IPS DF 19.7 (cell line): ENCODE measurements at regions not wholly inside any gene's neighbourhood (a gene's known extent, or its start where the extent isn't known, plus 50 kb on each side); places are given as distances from the start of the nearest gene placed in this dataset.

Experiments
- DNase-seq: peaks from one replicate; pipeline ENCODE4 v3.0.0-alpha.2; 2013; ENCODE audit warnings: low read depth, low spot score

DNA sequence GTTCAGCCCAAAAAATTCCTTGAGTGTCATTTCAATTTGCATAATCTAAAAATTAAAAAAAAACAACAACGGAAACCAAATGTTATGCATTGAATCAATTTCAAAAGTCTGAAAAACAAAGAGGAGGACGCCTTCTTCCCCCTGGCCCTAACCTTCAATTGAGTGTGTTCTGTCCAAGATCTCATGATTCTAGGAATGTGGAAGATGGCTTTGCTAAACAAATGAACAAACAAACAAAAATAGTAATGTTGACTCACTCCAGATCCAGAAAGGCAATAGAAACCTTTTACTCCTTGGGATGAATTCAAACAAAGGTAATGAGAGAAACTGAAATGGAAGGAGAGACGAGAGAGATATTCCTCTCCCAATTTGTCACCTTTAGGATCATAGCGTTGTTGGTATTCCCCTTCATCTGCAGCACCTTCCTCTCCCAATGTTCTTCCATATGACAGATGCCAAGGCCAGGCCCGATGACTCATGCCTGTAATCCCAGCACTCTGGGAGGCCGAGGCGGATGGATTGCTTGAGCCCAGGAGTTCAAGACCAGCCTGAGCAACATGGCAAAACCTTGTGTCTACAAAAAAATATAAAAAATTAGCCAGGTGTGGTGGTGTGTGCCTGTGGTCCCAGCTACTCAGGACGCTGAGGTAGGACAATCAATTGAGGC lies 109.2 kb upstream of the ADGRF1 start:
- DNase-seq = no peak

DNA sequence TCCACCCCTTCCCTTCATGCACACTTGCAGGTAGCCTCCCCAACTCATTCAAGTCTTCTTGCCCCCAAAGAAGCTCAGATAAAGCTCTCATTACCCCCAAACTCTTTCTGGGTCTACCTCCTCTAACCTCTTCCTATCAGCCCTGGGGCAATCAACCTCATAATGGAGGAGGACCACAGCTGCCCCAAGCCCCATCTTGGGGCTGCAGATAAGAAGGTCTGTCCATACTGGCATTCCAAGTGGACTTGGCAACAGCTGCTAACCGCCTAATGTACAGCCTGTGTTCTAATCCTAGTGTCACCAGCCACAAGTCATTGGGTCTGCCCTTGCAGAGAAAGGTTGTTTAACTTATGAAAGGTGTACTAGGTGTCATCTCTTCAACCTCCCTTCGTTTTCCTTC lies 107.4 kb upstream of the ADGRF1 start:
- no peak for DNase-seq

DNA sequence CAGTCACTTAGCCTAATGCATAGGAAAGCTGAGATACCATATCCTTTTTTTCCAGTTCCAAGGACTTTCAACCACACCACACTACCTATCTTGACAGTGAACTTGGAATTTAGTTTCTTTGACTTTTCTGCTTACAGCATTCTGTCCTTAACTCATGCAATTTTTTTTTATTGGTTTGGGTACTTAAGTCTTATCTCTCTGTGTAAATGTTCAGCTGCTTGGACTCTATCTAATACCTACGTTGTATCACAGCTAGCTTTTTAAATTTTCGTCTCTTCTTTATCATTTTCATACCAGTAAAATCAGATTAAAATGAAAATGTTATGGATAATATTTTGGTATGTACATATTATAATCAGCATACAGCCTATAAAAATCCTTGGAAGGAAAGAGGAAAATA lies 106.9 kb upstream of the ADGRF1 start:
- no peak for DNase-seq

DNA sequence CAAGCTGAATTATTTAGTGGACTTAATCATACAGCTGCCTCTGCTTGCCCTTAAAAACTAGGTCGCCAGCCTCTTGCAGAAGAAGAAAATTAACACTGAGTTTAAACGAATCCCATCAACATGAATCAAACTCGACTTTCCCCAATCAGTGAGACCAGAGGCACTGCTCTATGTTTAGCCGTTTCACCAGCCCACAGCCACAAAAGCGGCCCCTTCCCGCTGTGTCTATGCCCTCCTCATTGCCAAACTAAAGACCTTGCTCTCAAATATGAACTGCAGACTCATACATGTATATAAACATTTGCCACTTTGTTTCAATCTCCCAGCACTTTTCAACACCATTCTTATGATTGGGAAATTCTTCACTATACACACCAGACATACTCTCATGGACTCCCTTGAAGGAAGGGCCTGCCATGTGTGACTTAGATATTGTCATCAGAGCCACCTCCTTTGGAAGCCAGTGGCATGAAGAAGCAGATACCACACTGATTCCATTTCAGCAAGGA lies 105.8 kb upstream of the ADGRF1 start:
- DNase-seq = no peak

DNA sequence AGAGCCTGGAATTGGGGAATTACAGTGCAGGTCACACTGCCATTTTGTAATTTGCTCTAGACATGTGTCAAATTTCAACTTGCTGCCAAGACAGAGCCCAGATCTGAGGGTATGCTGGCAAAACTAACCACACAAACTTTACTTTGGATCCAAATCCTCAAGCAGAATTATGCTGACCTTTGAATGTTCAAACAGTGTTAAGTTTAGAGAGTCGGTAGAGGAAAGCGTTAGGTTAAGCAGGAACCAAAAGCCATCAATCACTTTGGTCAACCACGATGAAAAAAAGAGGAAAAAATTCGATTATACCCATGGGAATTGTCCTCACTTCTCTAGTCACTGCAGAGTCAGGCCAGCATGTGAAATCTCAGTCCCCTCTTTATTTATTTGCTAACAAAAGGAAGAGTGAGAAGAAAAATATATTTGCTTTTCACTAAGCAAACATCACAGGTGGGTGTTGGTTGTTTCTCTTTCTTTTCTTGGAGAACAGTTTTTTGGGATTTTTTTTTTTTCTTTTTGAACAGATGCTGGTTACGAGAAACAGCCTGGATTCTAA lies 105.1 kb upstream of the ADGRF1 start:
- no peak for DNase-seq

DNA sequence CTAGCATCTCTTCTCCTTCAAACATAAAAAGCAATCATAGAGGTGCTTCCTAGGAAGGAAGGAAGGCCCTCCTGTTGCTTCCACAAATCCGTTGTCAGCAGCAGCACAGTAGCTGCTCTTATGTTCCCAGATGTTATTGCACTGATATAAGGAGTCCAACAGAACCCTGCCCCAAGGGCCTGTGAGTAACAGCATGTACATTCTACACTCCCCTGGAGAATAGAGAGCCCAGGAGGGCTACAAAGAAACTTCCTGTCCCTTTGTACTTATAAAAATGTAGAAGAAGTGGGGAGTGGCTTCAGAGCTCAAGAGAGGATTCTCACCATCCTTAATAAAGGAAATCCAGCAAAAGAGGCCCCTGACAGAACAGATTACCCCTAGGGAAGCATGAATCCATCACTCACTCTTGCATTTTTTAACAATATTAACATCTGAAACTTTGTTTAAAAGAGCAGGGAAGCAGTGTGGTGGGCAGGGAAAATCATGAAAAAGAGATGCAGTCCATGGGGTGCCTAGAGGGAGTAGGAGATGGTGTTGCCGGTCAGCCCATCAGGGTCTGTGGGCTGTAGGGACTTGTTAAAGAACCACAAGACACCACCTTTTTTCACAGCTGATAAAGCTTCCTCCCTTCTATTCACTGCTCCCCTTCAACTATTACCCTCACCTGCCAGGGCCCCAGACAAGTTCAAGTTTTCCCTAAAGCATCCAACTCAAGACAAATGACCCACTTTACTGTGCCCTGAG lies 104.5 kb upstream of the ADGRF1 start:
- no peak for DNase-seq

DNA sequence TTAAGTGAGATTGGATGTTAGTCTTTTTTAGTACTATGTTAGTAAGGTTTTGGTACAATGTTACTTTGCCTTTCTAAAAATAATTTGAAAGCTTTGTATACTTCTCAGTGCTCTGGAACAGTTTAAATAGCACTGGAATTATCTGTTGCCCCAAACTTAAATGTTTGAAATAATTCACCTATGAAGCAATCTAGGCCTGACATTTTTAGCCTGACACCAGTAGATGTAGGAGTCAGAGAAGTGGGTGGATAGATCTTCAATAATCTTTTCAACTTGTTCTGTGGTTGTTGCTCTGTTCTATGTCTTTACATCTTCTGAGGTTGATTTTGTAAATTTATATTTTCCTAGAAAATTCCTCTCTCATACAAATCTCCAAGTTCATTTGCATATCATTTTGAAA lies 103.1 kb upstream of the ADGRF1 start:
- DNase-seq = no peak

DNA sequence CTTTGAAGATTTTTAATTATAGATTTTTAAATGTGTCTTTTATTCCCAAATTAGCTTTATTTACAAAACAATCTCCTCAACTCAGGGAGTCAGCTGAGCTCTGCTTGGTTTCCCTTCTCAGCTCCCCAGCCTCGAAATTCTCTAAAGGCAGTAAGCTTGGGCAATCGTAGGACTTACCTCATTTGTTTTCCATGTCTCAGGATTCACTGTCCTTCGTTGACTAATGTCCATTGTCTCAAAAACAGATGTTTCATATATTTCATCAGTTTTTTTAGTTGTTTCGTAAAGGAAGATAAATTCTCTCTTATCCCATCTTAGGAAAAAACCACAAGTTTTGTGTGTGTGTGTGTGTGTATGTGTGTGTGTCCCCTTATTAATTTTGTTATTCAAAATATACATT lies 102.2 kb upstream of the ADGRF1 start:
- DNase-seq = no peak

DNA sequence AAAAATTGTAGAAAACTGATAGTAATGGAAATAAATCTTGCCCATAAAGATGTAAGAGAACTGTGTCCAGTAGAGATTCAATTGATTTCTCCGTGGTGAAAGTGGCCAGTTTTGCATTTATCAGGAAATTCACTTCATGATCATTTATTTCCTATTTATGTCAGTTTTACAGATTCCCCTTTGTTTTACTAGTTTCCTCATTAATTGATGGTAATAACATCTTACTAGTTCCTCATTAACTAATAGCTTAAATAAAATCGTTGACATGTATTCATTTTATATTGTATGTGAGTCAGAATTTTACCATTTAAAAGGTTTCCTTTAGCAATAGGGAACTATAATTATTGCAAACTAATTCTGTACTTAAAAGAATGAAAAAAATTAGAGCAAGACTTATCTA lies 99.8 kb upstream of the ADGRF1 start:
- DNase-seq = no peak

DNA sequence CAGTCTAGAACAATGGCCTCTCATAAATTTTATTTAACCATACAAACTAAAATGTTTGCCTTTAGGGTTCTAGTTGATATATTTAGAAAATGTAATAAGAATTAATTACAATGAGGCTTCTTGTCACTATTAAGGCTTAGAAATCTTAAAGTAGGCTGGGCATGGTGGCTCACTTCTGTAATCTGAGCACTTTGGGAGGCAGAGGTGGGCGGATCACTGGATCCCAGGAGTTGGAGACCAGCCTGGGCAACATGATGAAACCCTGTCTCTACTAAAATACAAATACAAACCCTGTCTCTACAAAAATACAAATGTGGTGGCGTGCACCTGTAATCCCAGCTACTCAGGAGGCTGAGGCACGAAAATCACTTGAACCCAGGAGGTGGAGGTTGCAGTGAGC lies 99.0 kb upstream of the ADGRF1 start:
- DNase-seq = no peak

DNA sequence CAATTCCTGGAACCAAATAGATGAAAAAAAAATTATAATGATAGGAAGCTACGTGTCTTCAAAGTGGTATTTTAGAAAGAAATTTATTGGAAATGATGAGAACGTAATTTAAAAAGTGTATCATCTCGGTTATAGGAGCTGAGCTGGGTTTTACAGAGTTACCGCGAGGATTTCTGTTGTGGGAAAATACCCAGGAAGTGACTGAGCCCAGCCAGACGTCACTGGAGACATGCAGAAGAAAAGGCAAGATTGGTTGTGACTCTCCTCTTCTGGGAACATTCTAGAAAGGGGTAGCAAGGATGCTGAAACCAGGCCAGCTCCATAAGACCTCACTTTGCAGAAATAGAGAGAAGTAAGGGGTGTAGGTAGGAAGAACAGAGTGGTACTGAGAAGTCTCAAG lies 95.9 kb upstream of the ADGRF1 start:
- DNase-seq = no peak

DNA sequence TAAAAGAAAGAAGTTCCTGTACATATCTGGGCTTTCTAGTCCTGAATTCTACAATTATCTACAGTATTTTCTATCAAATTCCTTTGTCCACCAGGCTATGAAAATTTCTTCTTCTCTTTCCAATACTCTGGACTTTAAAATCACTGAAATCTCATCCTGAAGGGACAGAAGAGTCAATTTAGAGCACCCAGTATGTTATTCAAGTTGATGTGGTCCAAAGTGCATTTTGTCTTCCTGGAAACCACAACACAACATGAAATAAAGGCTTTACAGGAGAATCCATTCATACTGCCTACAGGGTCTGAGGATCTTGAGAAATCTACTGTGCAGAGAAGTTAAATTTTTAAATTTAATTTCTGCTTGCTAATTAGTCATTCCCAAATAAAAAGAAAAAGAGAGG lies 94.9 kb upstream of the ADGRF1 start:
- no peak for DNase-seq

DNA sequence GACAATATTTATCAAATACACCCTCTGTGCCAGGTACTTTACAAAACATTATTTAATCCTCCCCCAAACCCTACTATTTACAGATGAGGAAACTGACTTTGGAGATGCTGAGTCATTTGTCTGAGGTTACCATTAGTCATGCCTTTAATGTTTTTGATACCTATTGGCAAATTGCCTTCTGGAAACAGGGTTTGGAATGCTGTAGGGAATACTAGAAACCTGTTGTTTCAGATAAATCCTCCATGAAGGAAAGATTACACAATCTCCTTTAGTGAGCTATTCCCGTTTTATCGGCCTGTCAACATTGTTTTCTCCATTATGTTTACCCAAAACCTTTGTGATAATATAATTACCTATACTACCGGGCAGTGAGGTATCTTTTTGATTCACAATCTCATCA lies 93.6 kb upstream of the ADGRF1 start:
- DNase-seq = no peak

DNA sequence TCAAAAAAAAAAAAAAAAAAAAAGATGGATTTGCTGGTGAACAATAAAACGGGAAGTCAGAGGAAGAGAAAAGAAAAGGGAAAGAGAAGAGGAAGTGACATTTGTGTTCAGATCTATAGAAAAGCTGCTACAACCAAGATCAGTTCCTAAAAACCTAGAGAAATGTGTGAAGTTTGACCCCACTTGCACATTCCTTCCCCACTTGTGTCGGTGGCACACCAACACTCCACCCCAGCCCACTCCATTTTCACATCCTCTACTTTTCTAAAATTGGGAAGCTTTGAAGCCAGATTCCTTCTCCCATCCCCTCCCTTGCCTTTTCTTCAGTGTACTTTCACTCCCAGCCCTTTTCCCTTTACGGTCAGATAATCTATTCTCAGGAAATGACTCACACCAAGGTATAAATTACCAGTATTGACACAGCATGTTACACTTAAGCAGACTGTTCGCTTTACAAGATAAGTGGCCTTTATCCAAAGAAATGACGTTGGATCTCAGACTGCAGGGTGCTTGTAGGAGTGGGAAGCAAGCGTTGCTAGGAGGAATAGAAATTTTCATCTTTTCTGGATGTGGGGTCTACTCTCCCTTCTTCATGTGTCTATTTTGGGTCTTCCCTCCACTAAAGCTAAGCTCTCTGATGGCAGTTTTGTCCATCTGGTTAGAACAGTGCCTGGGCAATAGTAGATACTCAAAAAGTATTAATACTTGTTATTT lies 92.5 kb upstream of the ADGRF1 start:
- DNase-seq = no peak

DNA sequence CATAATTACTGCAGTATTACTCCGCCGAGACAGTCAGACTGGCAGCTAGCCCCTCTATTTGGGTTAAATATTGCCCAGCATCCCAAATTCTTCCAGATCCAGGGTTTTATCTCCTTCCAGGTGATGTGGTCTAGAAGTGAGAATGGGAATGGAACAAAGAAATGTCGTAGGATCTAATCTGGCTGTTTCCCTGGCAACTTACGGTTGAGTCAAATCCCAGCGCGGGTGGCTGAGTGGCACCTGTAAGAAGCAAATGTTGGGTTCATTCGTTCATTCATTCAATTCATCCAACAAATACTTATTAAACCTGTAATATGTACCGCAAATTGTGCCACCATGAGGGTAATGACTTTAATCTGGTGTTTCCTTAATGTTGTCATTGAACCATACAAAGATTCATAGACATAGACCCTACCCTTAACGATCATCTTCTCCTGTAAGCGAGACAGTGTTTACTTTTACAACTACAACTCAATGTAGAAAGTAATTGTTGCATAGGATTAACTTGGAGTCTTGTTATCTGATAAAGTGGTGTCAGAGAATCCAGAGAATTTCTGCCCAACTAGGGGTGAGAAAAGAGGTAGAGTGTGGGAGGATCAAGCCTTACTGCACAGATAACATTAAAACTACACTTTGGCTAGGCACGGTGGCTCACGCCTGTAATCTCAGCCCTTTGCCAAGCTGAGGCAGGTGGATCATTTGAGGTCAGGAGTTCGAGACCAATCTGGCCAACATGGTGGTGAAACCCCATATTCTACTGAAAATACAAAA lies 91.3 kb upstream of the ADGRF1 start:
- DNase-seq = no peak

DNA sequence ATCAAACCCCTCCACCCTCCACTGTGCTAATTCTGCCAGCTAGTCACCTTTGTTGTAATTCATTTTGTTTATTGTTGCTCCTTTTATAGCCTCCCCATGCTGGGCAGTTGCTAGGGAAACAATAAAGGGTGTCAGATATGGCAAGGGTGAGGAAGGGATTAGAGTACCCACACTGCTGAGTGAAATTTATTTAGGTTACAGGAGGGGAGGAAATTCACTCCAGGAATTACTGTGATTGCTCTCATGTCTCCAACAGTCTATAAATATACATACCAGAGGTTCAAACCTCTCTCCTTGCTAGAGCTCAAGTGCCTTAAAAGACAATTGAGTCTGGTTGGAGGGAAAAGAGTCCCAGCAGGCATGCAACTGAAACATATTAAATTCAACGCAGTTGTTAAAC lies 90.6 kb upstream of the ADGRF1 start:
- no peak for DNase-seq

DNA sequence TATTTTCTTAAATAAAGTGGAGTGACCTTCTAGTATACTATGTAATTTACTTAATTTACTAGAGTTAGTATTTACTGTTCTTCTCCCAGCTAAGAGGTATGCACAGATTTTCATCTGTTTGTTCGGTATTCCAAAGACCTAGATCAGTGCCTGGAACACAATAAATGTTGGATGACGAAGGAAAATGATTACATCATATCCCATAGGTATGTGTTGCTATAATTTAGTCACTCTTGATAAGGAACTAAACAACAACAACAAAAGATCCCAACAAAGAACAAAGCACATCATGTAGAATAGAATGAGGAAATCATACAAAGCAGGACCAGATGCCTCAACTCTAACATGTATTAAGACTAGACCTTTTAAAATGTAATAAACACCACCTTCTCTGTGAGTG lies 89.6 kb upstream of the ADGRF1 start:
- DNase-seq = no peak

DNA sequence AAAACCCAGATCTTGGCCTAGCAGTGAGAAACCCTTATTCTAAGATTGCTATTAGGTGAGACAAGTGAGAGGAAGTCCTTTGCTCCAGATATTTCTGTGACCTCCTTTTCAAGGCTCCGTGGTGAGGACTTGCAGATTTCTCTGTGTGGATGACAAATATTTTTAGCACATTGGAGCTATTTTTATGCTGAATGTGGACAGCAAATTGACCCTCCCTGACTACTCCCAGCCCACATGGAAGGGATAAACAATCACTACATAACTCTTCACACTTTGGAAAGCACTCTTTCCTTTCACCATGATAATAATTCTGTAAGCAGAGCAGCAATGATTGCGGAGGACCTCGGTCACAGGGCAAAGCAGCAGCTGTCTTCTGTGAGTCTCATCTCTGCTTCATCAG lies 88.0 kb upstream of the ADGRF1 start:
- no peak for DNase-seq

DNA sequence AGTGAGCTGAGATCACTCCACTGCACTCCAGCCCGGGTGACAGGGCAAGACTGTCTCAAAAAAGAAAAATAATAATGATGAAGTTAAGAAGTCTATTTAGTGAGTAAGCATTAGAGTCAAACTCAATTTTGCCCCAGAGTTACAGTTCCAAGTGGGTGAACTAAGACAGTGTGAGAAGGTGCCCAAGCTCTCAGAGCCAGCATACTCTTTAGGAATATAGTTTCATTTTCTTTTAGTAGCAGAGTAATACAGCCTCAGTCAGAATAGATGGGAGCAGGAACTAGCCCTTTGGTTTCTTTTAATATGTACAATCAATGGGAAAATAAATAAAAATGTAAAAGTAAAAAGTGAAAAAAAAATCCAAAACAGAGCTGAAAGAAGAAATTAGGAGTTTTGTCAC lies 87.0 kb upstream of the ADGRF1 start:
- no peak for DNase-seq

DNA sequence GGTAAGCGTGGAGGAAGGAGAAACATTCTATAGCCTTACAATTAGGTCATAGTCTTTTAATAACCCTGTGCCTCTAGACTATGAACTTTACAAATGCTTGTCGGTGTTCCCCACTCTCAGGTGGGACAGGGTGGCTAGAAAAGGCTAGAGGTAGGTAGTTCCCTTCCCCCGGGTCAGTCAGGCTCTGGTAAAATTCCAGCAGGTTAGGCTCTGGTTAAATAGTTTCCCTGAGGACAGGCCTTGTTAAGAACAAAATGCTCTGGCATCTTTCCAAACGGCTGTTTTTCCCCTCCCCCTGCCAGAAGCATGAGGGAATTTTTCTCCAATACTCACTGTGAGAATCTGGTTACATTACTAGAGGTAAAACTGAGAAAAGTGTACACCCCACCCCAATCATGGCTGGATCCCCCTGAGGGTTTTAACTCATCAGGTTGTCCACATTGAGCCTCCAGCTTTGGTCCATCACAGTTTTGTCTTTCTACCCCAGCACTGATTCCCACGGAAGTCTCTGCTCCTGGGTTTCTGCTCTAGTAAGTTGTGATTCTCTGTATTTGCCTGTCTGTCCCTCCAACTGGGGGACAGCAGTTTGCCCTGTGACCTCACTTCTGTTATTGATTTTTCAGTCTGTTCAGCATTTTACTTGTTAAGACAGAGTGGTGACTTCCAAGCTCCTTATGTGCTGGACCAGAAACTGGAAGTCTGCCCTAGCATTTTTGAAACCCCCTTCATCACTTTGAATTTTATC lies 84.7 kb upstream of the ADGRF1 start:
- no peak for DNase-seq

DNA sequence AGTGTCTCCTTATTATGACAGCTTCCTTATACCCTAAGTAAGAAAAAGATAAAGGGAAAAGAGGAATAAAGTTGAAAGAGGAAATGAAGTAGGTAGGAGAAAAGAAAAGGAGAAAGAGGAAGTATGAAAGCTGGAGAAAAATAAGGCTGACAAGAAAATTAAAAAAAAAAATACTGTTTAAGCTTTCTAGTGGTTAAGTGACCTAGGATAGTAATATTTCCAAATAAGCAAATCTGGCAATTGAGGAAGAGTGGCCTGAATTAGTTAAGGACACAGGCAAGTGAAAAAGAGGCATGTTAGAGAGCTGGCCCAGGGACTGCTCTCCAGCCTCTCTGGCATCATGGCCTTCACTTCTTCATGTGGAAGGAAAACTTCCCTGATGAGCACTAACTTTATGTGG lies 76.5 kb upstream of the ADGRF1 start:
- DNase-seq = no peak
